IMR-90 (cell line): ENCODE measurements at regions not wholly inside any gene's neighbourhood (a gene's known extent, or its start where the extent isn't known, plus 50 kb on each side); places are given as distances from the start of the nearest gene placed in this dataset.

Experiments used
- ATAC-seq: fragments of 200-7000 bp; cut with Tn5 transposase; 2 replicates; pipeline ENCODE4 v1.9.1; 2020; ENCODE audit warnings: low read depth, mild to moderate bottlenecking, moderate library complexity
- BruUV-seq: library from RNA; stranded (reverse); fragments of 400-500 nt; replicated peaks from 2 replicates; lab custom pipeline; 2021; lab: Mats Ljungman, UMichigan
- CTCF ChIA-PET: fragments of 300-600 bp; formaldehyde crosslinking; extraction: SDS; loops from one replicate; lab custom pipeline; 2021; ENCODE audit warnings: antibody characterized with exemption; lab: Yijun Ruan, JAX
- POLR2A ChIA-PET: fragments of 300-600 bp; sonication (Branson Sonifier 250); formaldehyde crosslinking; loops from one replicate; lab custom pipeline; 2022; ENCODE audit warnings: antibody characterized with exemption; ENCODE audit not compliant: unreplicated experiment; lab: Charles Lee
- DNase-seq: peaks from one replicate; pipeline ENCODE4 v3.0.0; 2013
- H2AFZ ChIP-seq: replicated peaks from 2 replicates; pipeline ENCODE3; 2013; ENCODE audit warnings: low read length, mild to moderate bottlenecking; ENCODE audit not compliant: poor library complexity
- H2AK5ac ChIP-seq: 2 replicates; pipeline ENCODE4 v1.6.1; 2013; ENCODE audit warnings: low read depth, low read length, inconsistent platforms
- H2AK9ac ChIP-seq: replicated peaks from 2 replicates; pipeline ENCODE3; 2013; ENCODE audit warnings: mild to moderate bottlenecking, low read depth, low read length, moderate library complexity; ENCODE audit not compliant: poor library complexity
- H2BK120ac ChIP-seq: 2 replicates; pipeline ENCODE4 v1.6.1; 2013; ENCODE audit warnings: low read depth, low read length, inconsistent platforms
- H2BK15ac ChIP-seq: 3 replicates; pipeline ENCODE4 v1.6.1; 2013; ENCODE audit warnings: low read depth, low read length, inconsistent platforms
- H2BK20ac ChIP-seq: 2 replicates; pipeline ENCODE4 v1.6.1; 2013; ENCODE audit warnings: low read depth, mild to moderate bottlenecking, inconsistent platforms, low read length, moderate library complexity
- H2BK5ac ChIP-seq: 2 replicates; pipeline ENCODE4 v1.6.1; 2013; ENCODE audit warnings: mild to moderate bottlenecking, low read depth, low read length, inconsistent platforms; ENCODE audit not compliant: poor library complexity, severe bottlenecking
- H3K14ac ChIP-seq: replicated peaks from 2 replicates; pipeline ENCODE4 v1.6.1; 2013; ENCODE audit warnings: low read depth, low read length, inconsistent platforms
- H3K18ac ChIP-seq: 2 replicates; pipeline ENCODE4 v1.6.1; 2013; ENCODE audit warnings: low read depth, low read length, control low read depth
- H3K23ac ChIP-seq: 2 replicates; pipeline ENCODE4 v1.6.1; 2013; ENCODE audit warnings: low read depth, low read length, inconsistent platforms
- H3K27ac ChIP-seq: 2 replicates; pipeline ENCODE4 v1.5.1; 2013; ENCODE audit warnings: mild to moderate bottlenecking, control low read depth, low read length; ENCODE audit not compliant: insufficient read depth
- H3K27me3 ChIP-seq: 2 replicates; pipeline ENCODE4 v1.6.1; 2013; ENCODE audit warnings: low read length; ENCODE audit not compliant: control insufficient read depth, insufficient read depth
- H3K36me3 ChIP-seq: 2 replicates; pipeline ENCODE4 v1.6.1; 2013; ENCODE audit warnings: low read length, mixed read lengths; ENCODE audit not compliant: control insufficient read depth, insufficient read depth
- H3K4ac ChIP-seq: 2 replicates; pipeline ENCODE4 v1.6.1; 2013; ENCODE audit warnings: low read depth, low read length, inconsistent platforms
- H3K4me1 ChIP-seq: 2 replicates; pipeline ENCODE4 v1.6.1; 2013; ENCODE audit warnings: low read length, mixed read lengths; ENCODE audit not compliant: control insufficient read depth, insufficient read depth
- H3K4me2 ChIP-seq: 2 replicates; pipeline ENCODE4 v1.6.1; 2013; ENCODE audit warnings: low read depth, mild to moderate bottlenecking, control low read depth, low read length, moderate library complexity
- H3K4me3 ChIP-seq: 2 replicates; pipeline ENCODE4 v1.5.1; 2013; ENCODE audit warnings: low read depth, mild to moderate bottlenecking, control low read depth, low read length, moderate library complexity; ENCODE audit not compliant: insufficient read depth
- H3K56ac ChIP-seq: 2 replicates; pipeline ENCODE4 v1.6.1; 2013; ENCODE audit warnings: low read length, inconsistent platforms; ENCODE audit not compliant: insufficient read depth; ENCODE audit errors: extremely low read depth
- H3K79me1 ChIP-seq, 2 experiments: 2 replicates each; pipeline ENCODE4 v1.6.1; 2013; ENCODE audit warnings: low read length in 2 of 2, inconsistent platforms in 1 of 2, low read depth in 1 of 2
- H3K9ac ChIP-seq: 2 replicates; pipeline ENCODE4 v1.6.1; 2013; ENCODE audit warnings: low read depth, low read length, control low read depth
- H3K9me1 ChIP-seq: 2 replicates; pipeline ENCODE4 v1.6.1; 2013; ENCODE audit warnings: low read length, inconsistent platforms; ENCODE audit not compliant: insufficient read depth
- H3K9me3 ChIP-seq: 2 replicates; pipeline ENCODE4 v1.6.1; 2013; ENCODE audit warnings: low read length; ENCODE audit not compliant: control insufficient read depth, insufficient read depth
- H4K20me1 ChIP-seq: 2 replicates; pipeline ENCODE4 v1.6.1; 2013; ENCODE audit warnings: low read length, inconsistent platforms; ENCODE audit not compliant: insufficient read depth
- H4K5ac ChIP-seq: 2 replicates; pipeline ENCODE4 v1.6.1; 2013; ENCODE audit warnings: mild to moderate bottlenecking, low read depth, low read length, control low read depth
- H4K8ac ChIP-seq, 2 experiments: 2 replicates each; pipeline ENCODE4 v1.6.1; 2013; ENCODE audit warnings: low read depth in 2 of 2, low read length in 2 of 2, control low read depth in 1 of 2, inconsistent platforms in 1 of 2
- H4K91ac ChIP-seq: 2 replicates; pipeline ENCODE4 v1.6.1; 2013; ENCODE audit warnings: low read depth, low read length, inconsistent platforms; ENCODE audit not compliant: insufficient read depth
- BHLHE40 ChIP-seq: fragments of 150-350 bp; IDR thresholded peaks from 2 replicates; pipeline ENCODE4 v1.6.1; 2016; ENCODE audit warnings: mild to moderate bottlenecking, low read depth, low read length
- CEBPB ChIP-seq: IDR thresholded peaks from 2 replicates; pipeline ENCODE4 v1.6.1; 2012; ENCODE audit warnings: low read depth, low read length, improper control_type of control experiment
- CHD1 ChIP-seq: IDR thresholded peaks from 2 replicates; pipeline ENCODE4 v1.6.1; 2012; ENCODE audit warnings: low read depth, low read length, improper control_type of control experiment
- MAFK ChIP-seq: IDR thresholded peaks from 2 replicates; pipeline ENCODE4 v1.6.1; 2012; ENCODE audit warnings: low read depth, low read length, improper control_type of control experiment
- NFE2L2 ChIP-seq: fragments of 150-350 bp; IDR thresholded peaks from 2 replicates; pipeline ENCODE4 v1.6.1; 2016; ENCODE audit warnings: low read depth, mild to moderate bottlenecking, low read length
- RAD21 ChIP-seq: IDR thresholded peaks from 2 replicates; pipeline ENCODE4 v1.6.1; 2012; ENCODE audit warnings: low read length, improper control_type of control experiment
- RCOR1 ChIP-seq: IDR thresholded peaks from 2 replicates; pipeline ENCODE4 v1.6.1; 2012; ENCODE audit warnings: mild to moderate bottlenecking, low read length, improper control_type of control experiment; ENCODE audit not compliant: insufficient replicate concordance
- WGBS, 2 experiments: methylation state at CpG; one replicate each; pipeline versions ENCODE4 v1.1.5 to v1.1.7; 2013; ENCODE audit warnings: missing lambda C conversion rate in 2 of 2; ENCODE audit not compliant: insufficient read length in 1 of 2; ENCODE audit errors: extremely low coverage in 2 of 2; 5-methylcytosine and 5-hydroxymethylcytosine counted together
- dilution Hi-C: fragments of 300-500 bp; cut with HindIII; formaldehyde crosslinking; loops from one replicate; pipeline ENCODE4 v1.14.3; 2018; ENCODE audit warnings: low sequenced_read_pairs; ENCODE audit not compliant: unreplicated experiment
- in situ Hi-C: fragments of 300-500 bp; cut with MboI; formaldehyde crosslinking; loops from 3 replicates; pipeline ENCODE4 v1.14.3; 2019; ENCODE audit warnings: low sequenced_read_pairs, inconsistent platforms, mixed read lengths
- intact Hi-C: fragments of 100-400 bp; cut with micrococcal nuclease; formaldehyde crosslinking; loops from 2 replicates; pipeline ENCODE4 v1.10.0; 2022
- TF ChIP-seq, protein P1 (sequence below): fragments of 150-350 bp; IDR thresholded peaks from 2 replicates; pipeline ENCODE4 v1.6.1; 2016; ENCODE audit warnings: low read depth, mild to moderate bottlenecking, low read length, moderate library complexity, borderline replicate concordance
- TF ChIP-seq, protein P2 (sequence below): fragments of 150-350 bp; IDR thresholded peaks from 2 replicates; pipeline ENCODE4 v1.6.1; 2017; ENCODE audit warnings: mild to moderate bottlenecking, antibody characterized with exemption, low read length, low read depth
- TF ChIP-seq, protein P3 (sequence below): conservative IDR thresholded peaks from 2 replicates; pipeline ENCODE4 v1.5.1; 2012; ENCODE audit warnings: mild to moderate bottlenecking, low read depth, low read length, improper control_type of control experiment

DNA sequence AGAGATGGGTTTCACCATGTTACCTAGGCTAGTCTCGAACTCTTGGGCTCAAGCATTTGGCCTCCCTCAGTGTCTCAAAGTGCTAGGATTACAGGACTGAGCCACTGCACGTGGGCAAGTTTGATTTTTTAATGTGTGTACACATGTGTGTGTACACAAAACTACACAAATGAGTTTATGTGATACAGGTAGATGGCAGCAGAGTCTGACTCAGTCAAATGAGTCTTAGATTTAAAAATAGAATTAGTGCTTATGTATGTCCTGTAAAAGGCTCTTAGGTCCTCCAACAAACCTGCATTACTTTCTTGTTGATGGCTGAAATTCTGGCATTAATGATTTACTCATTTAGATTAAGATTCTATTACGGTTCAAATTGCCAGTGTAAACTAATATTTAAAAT is 293.7 kb downstream of the PCDH17 start:
- Histone ChIP-seq H2BK5ac (no peak overlapping the region), H2BK15ac (no peak overlapping the region), H3K4me2 (no peak overlapping the region), H3K9me3 (peaks cover 4% of the 10 kb centered on the region; the same call in 1 of the 2 replicates), H2AK5ac (no peak overlapping the region), H3K9ac (no peak overlapping the region), H3K56ac (no peak overlapping the region), H3K14ac (no peak overlapping the region), H3K18ac (no peak overlapping the region), H3K4ac (no peak overlapping the region), H2AK9ac (no peak overlapping the region), H2AFZ (no peak overlapping the region), H3K27ac (no peak overlapping the region), H3K9me1 (no peaks in the 10 kb centered on the region), H3K23ac (no peak overlapping the region), H2BK20ac (no peak overlapping the region), H3K36me3 (no peaks in the 10 kb centered on the region), H4K5ac (no peak overlapping the region), H3K4me3 (no peak overlapping the region), H3K4me1 (no peaks in the 10 kb centered on the region), H3K79me1 (no peaks in the 10 kb centered on the region), H3K27me3 (no peaks in the 10 kb centered on the region), H4K91ac (no peak overlapping the region), H4K8ac (no peak overlapping the region), H4K20me1 (no peaks in the 10 kb centered on the region), H2BK120ac (no peak overlapping the region)
- in situ Hi-C loops (no loop called here), intact Hi-C loops (no loop called here), dilution Hi-C loops (no loop called here)
- POLR2A ChIA-PET: no interaction called here
- ATAC-seq (no peak), DNase-seq (no peak)
- TF ChIP-seq RCOR1: no peak
- no peak for TF ChIP-seq BHLHE40
- no peak for TF ChIP-seq RAD21
- no peak for TF ChIP-seq CEBPB
- TF ChIP-seq, protein P1, sequence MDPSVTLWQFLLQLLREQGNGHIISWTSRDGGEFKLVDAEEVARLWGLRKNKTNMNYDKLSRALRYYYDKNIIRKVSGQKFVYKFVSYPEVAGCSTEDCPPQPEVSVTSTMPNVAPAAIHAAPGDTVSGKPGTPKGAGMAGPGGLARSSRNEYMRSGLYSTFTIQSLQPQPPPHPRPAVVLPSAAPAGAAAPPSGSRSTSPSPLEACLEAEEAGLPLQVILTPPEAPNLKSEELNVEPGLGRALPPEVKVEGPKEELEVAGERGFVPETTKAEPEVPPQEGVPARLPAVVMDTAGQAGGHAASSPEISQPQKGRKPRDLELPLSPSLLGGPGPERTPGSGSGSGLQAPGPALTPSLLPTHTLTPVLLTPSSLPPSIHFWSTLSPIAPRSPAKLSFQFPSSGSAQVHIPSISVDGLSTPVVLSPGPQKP: no peak
- TF ChIP-seq MAFK: no peak
- TF ChIP-seq, protein P2, sequence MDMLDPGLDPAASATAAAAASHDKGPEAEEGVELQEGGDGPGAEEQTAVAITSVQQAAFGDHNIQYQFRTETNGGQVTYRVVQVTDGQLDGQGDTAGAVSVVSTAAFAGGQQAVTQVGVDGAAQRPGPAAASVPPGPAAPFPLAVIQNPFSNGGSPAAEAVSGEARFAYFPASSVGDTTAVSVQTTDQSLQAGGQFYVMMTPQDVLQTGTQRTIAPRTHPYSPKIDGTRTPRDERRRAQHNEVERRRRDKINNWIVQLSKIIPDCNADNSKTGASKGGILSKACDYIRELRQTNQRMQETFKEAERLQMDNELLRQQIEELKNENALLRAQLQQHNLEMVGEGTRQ: no peak
- TF ChIP-seq CHD1: no peak
- TF ChIP-seq, protein P3, sequence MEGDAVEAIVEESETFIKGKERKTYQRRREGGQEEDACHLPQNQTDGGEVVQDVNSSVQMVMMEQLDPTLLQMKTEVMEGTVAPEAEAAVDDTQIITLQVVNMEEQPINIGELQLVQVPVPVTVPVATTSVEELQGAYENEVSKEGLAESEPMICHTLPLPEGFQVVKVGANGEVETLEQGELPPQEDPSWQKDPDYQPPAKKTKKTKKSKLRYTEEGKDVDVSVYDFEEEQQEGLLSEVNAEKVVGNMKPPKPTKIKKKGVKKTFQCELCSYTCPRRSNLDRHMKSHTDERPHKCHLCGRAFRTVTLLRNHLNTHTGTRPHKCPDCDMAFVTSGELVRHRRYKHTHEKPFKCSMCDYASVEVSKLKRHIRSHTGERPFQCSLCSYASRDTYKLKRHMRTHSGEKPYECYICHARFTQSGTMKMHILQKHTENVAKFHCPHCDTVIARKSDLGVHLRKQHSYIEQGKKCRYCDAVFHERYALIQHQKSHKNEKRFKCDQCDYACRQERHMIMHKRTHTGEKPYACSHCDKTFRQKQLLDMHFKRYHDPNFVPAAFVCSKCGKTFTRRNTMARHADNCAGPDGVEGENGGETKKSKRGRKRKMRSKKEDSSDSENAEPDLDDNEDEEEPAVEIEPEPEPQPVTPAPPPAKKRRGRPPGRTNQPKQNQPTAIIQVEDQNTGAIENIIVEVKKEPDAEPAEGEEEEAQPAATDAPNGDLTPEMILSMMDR: no peak
- TF ChIP-seq NFE2L2: no peak
- CTCF ChIA-PET: no interaction called here
- no TSS peak for BruUV-seq
- no CpG with 5 or more reads among the region's 3 CpGs for WGBS, 2 experiments
